ENCODE measurements at regions not wholly inside any gene's neighbourhood (a gene's known extent, or its start where the extent isn't known, plus 50 kb on each side); places are given as distances from the start of the nearest gene placed in this dataset.
"Not testable (repeated sequence)": the region's sequence is repeated elsewhere in the genome, so short reads cannot be mapped to it uniquely, and the experiment has no call there.

DNA sequence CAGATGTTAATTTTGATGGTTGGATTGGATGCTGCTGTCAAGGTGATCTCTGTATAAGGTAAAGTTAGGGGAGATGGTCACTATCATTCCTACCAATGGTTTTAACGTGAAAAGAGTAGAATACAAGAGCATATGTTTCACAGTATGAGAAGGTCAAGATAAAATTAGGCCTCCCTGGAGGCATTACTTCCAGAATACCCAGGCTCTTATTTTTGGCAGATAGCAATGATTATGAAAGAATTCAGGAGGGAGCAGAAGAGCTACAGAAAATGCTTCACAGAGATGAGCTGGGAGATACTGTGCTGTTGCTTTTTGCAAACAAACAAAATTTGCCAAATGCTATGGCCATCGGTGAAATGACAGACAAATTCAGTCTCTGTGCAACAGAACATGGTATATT is 547.5 kb upstream of the SPRY2 start:
- in situ Hi-C loops (cut with MboI; ENCODE audit: low sequenced_read_pairs) = no loop called here

- in situ Hi-C loops (cut with MboI; ENCODE audit: low sequenced_read_pairs) = no loop called here
Observed at GRCh38 chr13:80884056-80884785, 543.3 kb upstream of the SPRY2 start.

DNA sequence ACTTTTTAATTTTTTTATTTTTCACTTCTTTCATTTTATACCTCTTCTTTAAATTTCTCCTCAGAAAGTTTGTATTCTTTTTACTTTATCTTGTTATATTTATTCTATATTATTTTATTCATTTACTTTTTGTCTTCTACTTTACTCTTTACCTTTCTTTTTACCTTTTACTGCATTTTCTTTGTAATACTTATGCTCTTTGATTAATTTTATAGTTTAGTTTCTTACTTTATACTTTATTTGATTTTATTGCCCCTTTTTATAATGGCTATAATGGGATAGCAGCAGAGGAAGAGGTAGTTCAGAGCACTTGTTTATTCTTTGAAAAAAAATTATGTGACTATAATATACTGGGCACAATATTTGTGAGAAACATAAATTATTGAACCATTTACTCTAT is 542.6 kb upstream of the SPRY2 start:
- in situ Hi-C loops (cut with MboI; ENCODE audit: low sequenced_read_pairs) = no loop called here

DNA sequence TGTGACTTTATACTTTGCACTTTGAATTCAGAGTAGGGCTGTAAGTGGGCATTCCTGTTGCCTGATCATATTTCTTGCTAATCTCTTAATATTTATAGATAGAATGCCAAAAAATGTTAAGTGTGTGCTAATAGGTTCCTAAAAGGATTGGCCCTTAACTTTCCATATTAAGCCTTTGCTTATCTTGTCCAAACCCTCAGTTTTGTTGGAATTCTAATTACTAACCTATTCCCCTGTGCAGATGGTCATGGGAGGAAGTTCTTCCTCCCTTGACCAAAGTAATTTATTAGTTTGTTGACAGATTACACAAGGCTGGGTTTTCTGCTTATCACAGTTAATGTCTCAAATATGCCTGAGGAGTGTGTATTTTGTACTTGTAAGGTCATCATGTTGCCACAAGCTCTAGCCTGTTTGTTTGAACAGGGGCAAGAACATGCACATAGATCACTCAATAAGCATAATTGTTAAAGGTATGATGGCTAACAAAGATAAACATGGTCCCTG is 541.1 kb upstream of the SPRY2 start:
- in situ Hi-C loops (cut with MboI; ENCODE audit: low sequenced_read_pairs) = no loop called here

GRCh38 chr13:80881495-80881894 is 540.6 kb upstream of the SPRY2 start:
- in situ Hi-C loops (cut with MboI; ENCODE audit: low sequenced_read_pairs) = no loop called here

GRCh38 chr13:80881034-80881433 is 540.1 kb upstream of the SPRY2 start:
- in situ Hi-C loops (cut with MboI; ENCODE audit: low sequenced_read_pairs) = no loop called here

DNA sequence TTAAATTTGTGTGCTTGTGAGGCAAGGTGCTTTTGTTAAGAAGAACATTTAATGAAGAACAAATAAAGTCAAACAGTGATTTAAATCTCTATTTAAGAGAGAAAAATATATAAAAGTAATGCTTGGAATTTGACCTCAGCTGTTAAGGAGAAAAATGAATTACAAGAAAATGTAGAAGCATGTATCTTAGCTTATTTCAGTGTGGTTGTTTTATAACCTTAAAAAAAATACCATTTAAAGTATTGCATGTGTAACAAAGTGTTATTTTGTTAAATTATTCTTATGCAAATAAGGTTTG is 537.0 kb upstream of the SPRY2 start:
- in situ Hi-C loops (cut with MboI; ENCODE audit: low sequenced_read_pairs) = no loop called here

- in situ Hi-C loops (cut with MboI; ENCODE audit: low sequenced_read_pairs) = no loop called here
Observed at GRCh38 chr13:80877209-80877943, 536.5 kb upstream of the SPRY2 start.

DNA sequence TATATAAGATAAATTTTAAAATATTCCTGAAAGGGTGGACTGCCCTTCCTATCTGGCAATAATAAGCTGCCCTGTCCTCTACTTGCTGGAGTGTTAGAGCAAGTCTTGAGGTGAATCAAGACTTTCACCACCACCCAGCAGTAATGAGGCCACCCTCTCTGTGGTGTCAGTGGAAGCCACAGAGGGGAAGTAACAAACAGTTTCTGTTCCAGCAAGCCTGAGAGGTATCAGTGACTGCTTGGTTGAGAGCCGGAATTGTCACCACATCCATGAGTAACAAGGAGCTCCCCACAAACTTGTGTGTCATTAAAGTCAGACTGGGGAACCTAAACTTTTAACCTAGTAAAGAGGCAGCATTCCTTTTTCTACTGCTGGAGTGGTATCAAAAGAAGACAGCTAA is 532.7 kb upstream of the SPRY2 start:
- in situ Hi-C loops (cut with MboI; ENCODE audit: low sequenced_read_pairs) = no loop called here

- in situ Hi-C loops (cut with MboI; ENCODE audit: low sequenced_read_pairs) = not testable (repeated sequence)
Observed at GRCh38 chr13:80871971-80872370, 531.0 kb upstream of the SPRY2 start.

- in situ Hi-C loops (cut with MboI; ENCODE audit: low sequenced_read_pairs) = no loop called here
Observed at GRCh38 chr13:80871481-80871880, 530.6 kb upstream of the SPRY2 start.

DNA sequence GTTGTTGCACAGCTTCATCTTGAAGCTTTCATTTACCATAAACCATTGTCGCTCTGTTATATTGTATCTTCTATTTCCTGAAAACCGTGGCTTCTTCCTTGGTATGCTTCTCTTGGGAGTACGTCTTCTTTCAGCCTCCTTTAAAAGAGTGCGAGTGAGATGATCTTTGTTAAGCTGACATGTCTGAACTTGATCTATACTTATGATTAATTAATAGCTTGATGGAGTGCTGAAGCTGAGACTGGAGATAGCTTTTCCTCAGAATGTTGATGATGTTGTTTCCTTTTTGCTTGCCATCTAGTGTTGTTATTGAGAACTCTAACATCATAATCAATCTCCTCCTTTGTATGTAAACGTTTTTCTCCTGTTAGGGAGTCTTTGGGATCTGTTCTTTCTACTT is 529.3 kb upstream of the SPRY2 start:
- in situ Hi-C loops (cut with MboI; ENCODE audit: low sequenced_read_pairs) = no loop called here

GRCh38 chr13:80866921-80867320 is 526.0 kb upstream of the SPRY2 start:
- in situ Hi-C loops (cut with MboI; ENCODE audit: low sequenced_read_pairs) = no loop called here

DNA sequence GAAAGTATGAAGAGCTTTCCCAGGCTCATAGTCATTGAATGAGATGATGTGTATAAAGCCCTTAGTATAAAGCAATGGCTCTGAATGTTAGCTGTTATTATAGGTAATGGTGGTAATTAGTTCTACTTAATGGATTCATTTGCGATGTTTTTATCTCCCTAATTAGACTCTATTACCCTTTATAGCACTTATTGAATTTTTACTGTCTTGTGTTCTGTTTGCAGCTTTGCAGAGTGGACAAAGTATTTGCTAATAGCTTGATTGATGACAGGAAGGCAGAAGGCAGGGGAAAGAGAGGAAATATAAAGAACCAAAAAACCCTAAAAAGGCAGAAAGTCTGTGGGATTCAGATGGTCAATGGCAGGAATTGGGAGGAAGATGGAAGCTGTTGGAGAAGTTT is 524.4 kb upstream of the SPRY2 start:
- in situ Hi-C loops (cut with MboI; ENCODE audit: low sequenced_read_pairs) = no loop called here

DNA sequence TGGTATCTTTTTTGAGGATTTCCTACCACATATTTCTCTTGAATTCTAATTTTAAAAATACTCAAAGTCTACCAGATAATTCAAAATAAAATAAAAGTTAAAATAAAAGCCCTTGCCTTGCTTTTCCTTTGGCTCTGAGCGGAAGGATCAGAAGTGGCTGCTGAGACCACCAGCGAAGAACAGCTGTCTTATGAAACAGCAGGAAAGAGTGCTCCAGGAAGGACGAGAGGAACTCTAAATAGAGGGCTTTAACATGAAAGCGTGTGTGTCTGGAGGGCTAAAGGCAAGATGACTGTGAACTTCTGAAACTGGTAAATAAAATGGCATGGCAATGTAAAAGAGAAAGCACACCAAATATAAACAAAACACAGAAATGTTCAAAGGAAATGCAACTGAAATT is 521.5 kb upstream of the SPRY2 start:
- in situ Hi-C loops (cut with MboI; ENCODE audit: low sequenced_read_pairs) = no loop called here

DNA sequence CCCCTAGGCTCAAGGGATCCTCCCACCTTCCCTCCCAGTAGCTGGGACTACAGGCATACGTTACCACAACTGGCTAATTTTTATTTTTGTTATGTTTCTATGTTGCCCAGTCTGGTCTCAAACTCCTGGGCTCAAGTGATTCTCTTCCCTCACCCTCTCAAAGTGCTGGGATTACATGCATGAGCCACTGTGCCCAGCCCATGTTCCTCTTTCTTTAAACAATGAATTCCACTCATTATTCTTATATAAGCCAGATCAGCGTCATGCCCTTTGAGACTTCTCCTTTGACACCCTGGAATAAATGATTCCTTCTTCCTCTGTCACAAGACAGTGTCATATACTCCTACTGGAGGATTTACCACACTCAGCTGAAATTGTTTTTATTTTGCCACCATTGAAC is 519.9 kb upstream of the SPRY2 start:
- in situ Hi-C loops (cut with MboI; ENCODE audit: low sequenced_read_pairs) = no loop called here

DNA sequence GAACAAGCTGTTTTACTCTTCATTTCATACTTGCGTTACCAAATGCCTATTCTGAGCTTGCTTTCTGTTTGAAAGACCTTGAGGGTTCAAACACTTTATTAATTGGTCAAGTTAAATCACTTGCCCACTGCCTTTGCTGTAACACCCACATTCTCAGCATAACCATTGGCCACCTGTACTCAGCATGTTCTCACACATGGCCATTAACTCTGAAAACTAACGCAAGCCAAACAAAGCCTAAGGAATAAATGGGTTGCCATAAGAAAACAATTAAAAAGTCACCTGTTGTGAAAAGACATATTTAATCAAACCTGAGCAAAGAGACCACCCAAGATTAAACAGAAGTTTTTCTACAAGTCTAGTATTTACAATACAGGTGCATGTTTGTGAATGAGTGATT is 517.2 kb upstream of the SPRY2 start:
- in situ Hi-C loops (cut with MboI; ENCODE audit: low sequenced_read_pairs) = no loop called here

GRCh38 chr13:80857321-80857720 is 516.4 kb upstream of the SPRY2 start:
- in situ Hi-C loops (cut with MboI; ENCODE audit: low sequenced_read_pairs) = no loop called here

DNA sequence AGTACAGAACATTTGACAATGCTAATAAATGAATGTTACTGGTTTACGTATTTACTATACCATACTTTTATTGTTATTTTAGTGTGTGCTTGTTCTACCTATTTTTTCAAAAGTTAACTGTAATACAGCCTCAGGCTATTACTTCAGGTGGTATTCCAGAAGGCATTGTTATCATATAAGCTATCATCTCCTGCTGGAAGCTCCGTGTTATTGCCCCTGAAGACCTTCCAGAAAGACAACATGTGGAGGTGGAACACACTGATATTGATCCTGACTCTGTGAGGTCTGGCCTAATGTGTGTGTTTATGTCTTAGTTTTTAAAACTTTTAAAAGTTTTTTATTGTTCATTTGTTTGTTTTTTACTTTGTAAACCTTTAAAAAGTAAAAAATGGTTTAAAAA is 509.8 kb upstream of the SPRY2 start:
- in situ Hi-C loops (cut with MboI; ENCODE audit: low sequenced_read_pairs) = no loop called here

- in situ Hi-C loops (cut with MboI; ENCODE audit: low sequenced_read_pairs) = no loop called here
Observed at GRCh38 chr13:80844164-80844563, 503.2 kb upstream of the SPRY2 start.

- in situ Hi-C loops (cut with MboI; ENCODE audit: low sequenced_read_pairs) = no loop called here
Observed at GRCh38 chr13:80841414-80841813, 500.5 kb upstream of the SPRY2 start.

GRCh38 chr13:80840316-80840976 is 499.5 kb upstream of the SPRY2 start:
- in situ Hi-C loops (cut with MboI; ENCODE audit: low sequenced_read_pairs) = no loop called here
